Left ventricle myocardium inferior (tissue), 1 donor: ENCODE measurements at regions not wholly inside any gene's neighbourhood (a gene's known extent, or its start where the extent isn't known, plus 50 kb on each side); places are given as distances from the start of the nearest gene placed in this dataset. TPM values are rescaled to one million over a fixed set of nuclear protein-coding genes. Genes with fewer than 3 reads are reported as not detected.

Experiments
- DNase-seq: peaks from one replicate; pipeline ENCODE4 v3.0.0-alpha.2; 2020
- H3K27ac ChIP-seq: fragments of 200-600 bp; replicated peaks from 2 replicates; pipeline ENCODE4 v1.8.0; 2021
- H3K27me3 ChIP-seq: fragments of 200-600 bp; 2 replicates; pipeline ENCODE4 v1.8.0; 2021; ENCODE audit warnings: low read depth
- H3K36me3 ChIP-seq: fragments of 200-600 bp; 2 replicates; pipeline ENCODE4 v1.8.0; 2021
- H3K4me1 ChIP-seq: fragments of 200-600 bp; 2 replicates; pipeline ENCODE4 v1.8.0; 2021
- H3K4me3 ChIP-seq: fragments of 200-600 bp; 2 replicates; pipeline ENCODE4 v1.8.0; 2021; ENCODE audit warnings: mild to moderate bottlenecking, moderate library complexity
- H3K9me3 ChIP-seq: fragments of 200-600 bp; replicated peaks from 2 replicates; pipeline ENCODE4 v1.8.0; 2021
- CTCF ChIP-seq: fragments of 200-600 bp; IDR thresholded peaks from 2 replicates; pipeline ENCODE4 v1.8.0; 2021; ENCODE audit warnings: antibody characterized with exemption, mild to moderate bottlenecking, borderline replicate concordance
- intact Hi-C: fragments of 100-400 bp; cut with micrococcal nuclease; formaldehyde crosslinking; loops from one replicate; pipeline ENCODE4 v1.11.0; 2022
- microRNA-seq: library from miRNA; unstranded; fragments of <30 nt; microRNA quantifications from one replicate; pipeline ENCODE4 v1.2.0, GENCODE V29; 2020
- donor health status: DM: no; HTN: yes; CAD: no; lungs with severe emphysema.

GRCh38 chr18:47321815-47322214, 70.4 kb upstream of the SKOR2 start:
- no peaks in the 10 kb centered on the region for H3K9me3 ChIP-seq
- H3K27ac ChIP-seq, result no peak overlapping the region
- no peaks in the 10 kb centered on the region for H3K36me3 ChIP-seq
- DNase-seq, result no peak
- H3K27me3 ChIP-seq, result peaks cover 69% of the 10 kb centered on the region
- H3K4me1 ChIP-seq, result no peaks in the 10 kb centered on the region
- intact Hi-C loops, result no loop called here
- TF ChIP-seq CTCF, result no peak
- no peak overlapping the region for H3K4me3 ChIP-seq

DNA sequence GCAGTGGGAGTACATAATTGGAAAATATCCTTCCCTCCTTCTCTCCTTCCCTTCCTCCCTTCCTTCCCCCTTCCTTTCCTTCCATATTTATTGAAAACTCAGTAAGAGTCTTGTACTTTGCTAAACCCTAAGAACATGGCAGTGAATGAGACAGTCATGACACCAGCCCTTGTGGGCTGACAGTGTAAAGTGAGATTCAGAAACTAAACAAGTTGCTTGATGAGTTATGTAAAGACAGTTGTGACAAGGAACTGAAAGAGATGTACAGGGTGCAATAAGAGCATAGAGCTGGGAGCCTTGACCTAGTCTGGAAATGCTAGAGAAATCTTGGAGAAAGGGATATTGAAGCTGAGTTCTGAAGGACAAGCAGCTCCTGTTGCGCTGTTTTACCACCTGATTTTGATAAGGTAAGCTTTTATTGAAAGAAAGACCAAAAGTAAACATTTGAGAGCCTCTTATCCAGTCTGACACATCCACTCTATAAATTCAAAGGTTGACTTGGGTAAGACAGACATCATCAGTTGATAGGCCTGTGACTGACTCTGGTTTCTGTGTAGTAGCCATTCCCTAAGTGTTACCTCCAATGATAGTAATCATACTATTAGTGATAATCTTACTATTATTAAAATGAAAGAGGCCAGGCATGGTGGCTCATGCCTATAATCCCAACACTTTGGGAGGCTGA, 66.5 kb upstream of the SKOR2 start:
- Histone ChIP-seq H3K27me3 (peaks cover 74% of the 10 kb centered on the region), H3K9me3 (no peaks in the 10 kb centered on the region), H3K4me3 (no peak overlapping the region), H3K27ac (no peak overlapping the region), H3K36me3 (no peaks in the 10 kb centered on the region), H3K4me1 (no peaks in the 10 kb centered on the region)
- intact Hi-C loops, result no loop called here
- no peak for TF ChIP-seq CTCF
- DNase-seq, result no peak

DNA sequence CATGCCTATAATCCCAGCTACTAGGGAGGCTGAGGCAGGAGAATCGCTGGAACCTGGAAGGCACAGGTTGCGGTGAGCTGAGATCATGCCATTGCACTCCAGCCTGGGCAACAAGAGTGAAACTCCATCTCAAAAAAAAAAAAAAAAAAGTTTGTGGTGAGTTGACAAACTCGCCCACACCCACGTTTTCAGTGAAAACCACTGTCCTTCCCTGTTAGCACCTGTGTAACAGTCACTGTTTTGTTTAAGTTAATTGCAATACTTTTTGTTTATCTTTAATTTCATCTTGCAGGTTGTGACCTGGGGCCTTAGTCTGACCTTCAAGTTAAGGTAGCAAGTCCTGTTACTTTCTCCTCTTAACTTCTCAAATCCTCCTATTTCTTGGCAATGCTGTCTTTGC, 65.5 kb upstream of the SKOR2 start:
- Histone ChIP-seq H3K27ac (no peak overlapping the region), H3K4me3 (no peak overlapping the region), H3K9me3 (no peaks in the 10 kb centered on the region), H3K27me3 (peaks cover 74% of the 10 kb centered on the region), H3K36me3 (no peaks in the 10 kb centered on the region), H3K4me1 (no peaks in the 10 kb centered on the region)
- no peak for DNase-seq
- intact Hi-C loops, result no loop called here
- no peak for TF ChIP-seq CTCF

- no peak for TF ChIP-seq CTCF
- H3K36me3 ChIP-seq, result no peaks in the 10 kb centered on the region
Measured at GRCh38 chr18:47313901-47314300, 62.4 kb upstream of the SKOR2 start.

DNA sequence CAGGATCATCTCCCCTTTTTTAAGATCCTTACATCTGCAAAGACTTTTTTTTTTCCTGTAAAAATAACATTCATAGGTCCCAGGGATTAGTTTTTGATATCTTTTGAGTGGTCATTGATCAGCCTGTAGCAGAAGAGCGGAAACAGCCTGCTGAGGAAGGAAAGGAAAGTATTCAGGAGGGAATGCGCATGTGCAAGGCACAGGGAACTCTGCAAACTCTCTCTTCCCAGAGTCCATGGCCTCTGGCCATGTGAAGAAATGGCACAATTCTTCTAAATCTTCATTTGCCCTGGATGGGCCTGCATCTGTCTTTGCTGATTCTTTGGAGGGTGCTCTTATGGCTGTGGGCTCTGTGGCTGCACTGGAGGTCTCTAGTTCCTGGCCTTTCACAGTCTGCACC, 60.1 kb upstream of the SKOR2 start:
- no peak for TF ChIP-seq CTCF
- Histone ChIP-seq H3K9me3 (peaks cover 9% of the 10 kb centered on the region), H3K27me3 (peaks cover 66% of the 10 kb centered on the region), H3K27ac (no peak overlapping the region), H3K36me3 (no peaks in the 10 kb centered on the region), H3K4me3 (no peak overlapping the region), H3K4me1 (no peaks in the 10 kb centered on the region)
- DNase-seq, result no peak
- intact Hi-C loops, result no loop called here

More at GRCh38 chr18:47313901-47314300, 62.4 kb upstream of the SKOR2 start:
- no peak for DNase-seq
- Histone ChIP-seq H3K4me3 (no peak overlapping the region), H3K27me3 (peaks cover 69% of the 10 kb centered on the region), H3K27ac (no peak overlapping the region), H3K4me1 (no peaks in the 10 kb centered on the region), H3K9me3 (peaks cover 9% of the 10 kb centered on the region)
- intact Hi-C loops, result no loop called here

Small RNAs in the stretch of these regions (microRNA-seq; reads per million reads assigned to microRNA genes)
- not detected for gene MIR4527
